ENCODE measurements at regions not wholly inside any gene's neighbourhood (a gene's known extent, or its start where the extent isn't known, plus 50 kb on each side); places are given as distances from the start of the nearest gene placed in this dataset.
"Not testable (repeated sequence)": the region's sequence is repeated elsewhere in the genome, so short reads cannot be mapped to it uniquely, and the experiment has no call there.

DNA sequence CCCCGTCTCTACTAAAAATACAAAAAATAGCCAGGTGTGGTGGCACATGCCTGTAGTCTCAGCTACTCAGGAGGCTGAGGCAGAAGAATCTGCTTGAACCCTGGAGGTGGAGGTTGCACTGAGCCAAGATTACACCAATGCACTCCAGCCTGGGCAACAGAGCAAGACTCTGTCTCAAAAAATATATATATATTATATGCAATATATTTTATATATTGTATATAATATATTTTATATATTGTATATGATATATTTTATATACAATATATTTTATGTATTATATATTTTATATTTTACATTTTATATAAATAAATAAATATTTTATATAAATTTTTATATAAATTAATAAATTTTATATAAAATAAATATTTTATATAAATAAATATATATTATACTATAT is 140.2 kb upstream of the ATP11B start:
- not testable (repeated sequence) for DNase-seq

- DNase-seq, result no peak
Observed at GRCh38 chr3:182668541-182668940, 124.8 kb upstream of the ATP11B start.

DNA sequence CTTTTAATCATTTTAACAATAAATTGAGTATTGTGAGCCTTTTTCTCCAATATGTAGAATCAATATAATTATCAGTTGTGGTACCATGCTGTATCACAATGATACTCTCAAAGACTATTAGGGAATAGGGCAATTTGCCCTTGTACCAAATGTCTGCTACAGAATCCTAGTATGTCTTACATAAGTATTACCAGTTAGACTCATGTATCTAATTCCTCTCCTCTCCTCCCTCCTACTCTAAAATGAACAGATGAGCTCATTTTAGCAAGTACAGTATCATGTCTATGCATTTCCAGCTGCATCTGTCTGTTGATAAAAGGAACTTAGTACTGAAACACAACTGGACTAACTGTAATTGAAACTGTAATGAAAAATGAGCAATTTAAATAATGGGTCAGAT is 124.3 kb upstream of the ATP11B start:
- no peak for DNase-seq

- DNase-seq, result no peak
Observed at GRCh38 chr3:182671541-182671940, 121.8 kb upstream of the ATP11B start.

DNA sequence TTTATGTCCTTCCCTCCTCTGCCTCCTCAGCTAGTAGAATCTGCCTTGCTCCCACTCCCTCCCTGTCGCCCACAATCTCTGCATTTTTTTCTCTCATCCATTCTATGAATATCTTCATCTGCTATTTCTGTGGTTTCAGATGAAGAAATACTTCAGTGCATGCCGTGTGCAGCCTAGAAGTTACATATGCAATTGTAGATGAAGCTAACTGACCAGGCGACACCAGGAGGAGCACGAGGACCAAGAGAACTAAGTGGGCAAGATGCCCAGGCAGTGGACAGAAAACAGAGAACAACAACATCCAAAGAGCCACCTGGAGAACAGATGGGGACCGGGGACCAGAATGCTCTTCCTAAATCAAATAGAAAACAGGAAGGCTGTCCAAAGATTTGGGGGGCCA is 121.4 kb upstream of the ATP11B start:
- no peak for DNase-seq

DNA sequence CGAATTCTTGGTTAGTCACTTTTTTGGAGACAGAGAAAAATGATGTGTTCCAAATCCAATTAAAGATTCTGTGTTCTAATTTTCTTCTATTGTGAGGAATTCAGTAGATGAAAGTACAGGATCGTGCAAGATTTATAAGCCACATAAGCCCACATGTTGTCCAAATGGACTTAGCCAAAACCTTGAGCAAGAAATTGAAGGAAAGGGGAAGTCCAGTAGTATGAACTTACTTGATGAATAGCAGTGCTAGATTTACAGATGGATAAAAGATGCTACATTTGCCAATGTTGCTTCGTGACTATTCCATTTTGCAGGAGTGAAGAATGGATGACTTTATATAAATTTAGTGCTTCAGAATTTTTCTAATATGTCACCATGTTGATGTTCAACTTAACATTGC is 120.0 kb upstream of the ATP11B start:
- no peak for DNase-seq

GRCh38 chr3:182682263-182683241 is 110.8 kb upstream of the ATP11B start:
- DNase-seq, result peak; percentile 69

GRCh38 chr3:182683453-182683852 is 109.9 kb upstream of the ATP11B start:
- peak; percentile 81 for DNase-seq

DNA sequence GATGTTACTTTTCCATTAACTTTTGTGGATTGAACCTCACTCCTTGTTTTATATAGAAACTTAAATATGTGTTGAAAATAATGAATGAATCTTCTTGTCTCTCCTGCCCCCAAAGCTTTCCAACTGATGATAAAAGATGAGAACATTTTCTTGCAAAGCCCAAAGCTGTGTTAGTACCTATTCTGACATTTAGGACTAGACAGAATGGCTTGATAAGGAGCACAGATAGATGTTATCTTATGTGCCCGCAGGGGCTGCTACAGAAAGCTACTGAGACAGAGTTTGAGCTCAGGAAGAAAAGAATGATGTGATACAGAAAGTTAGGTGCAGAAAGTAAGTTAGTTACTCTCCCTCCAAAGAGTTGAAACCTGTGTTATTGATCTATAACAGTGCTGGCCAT is 109.4 kb upstream of the ATP11B start:
- DNase-seq, result no peak

DNA sequence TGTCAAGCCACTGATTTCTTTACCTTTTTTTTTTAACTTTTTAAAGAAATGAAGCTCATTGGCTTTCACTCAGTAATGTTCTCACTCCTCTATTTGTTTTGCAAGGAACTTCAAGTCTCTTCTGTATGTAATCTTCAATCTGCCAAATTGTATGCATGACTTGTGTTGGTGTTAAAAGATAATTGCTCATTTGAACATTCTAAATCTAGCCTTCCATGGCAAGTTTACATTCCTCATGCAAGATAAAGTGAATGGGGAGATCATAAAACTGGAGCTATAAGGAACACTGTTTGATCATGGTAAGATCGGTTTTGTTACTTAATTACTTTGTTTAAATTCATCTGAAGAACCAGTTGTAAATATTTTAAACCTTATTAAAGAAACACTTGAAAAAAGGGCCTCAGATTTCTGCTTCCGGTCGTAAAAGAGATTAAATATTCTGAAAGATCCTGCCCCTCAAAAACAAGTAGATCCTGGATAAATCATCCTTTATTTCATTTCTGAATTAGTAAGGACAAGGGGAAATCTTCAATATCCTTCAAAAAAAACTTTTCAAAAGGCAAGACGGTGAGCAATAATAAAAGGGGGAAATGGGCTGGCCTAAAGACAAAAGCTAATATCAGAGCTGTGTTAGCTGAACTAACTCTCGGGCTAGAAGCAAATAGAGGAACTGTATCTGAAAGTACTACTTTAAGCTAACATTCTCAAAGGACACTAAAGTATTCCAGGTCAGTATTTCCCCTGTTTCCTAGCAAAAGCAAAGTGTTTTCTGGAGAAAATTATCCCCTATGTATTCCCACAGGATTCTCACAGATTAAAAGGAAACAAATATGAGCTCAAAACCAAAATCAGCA is 107.0 kb upstream of the ATP11B start:
- DNase-seq, result no peak

GRCh38 chr3:182690172-182690571 is 103.1 kb upstream of the ATP11B start:
- DNase-seq, result no peak

DNA sequence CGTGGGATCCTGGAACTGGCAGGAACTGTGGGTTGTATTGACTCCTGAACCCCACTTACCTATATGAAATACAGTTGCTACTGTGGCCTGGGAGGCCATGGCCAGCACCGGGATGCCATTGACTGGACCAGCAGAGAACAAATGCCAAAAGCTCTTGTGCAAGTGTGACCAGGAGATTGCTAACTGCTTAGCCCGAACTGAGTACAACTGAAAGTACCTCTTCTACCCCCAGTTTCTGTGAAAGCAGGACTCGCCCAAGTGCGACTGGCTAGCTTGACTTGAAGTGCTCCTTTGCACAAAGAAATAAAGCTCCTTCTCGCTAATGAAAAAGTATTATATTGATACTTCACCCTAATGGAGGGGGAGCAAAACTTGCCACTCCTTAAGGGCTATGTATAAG is 101.3 kb upstream of the ATP11B start:
- DNase-seq, result no peak

DNA sequence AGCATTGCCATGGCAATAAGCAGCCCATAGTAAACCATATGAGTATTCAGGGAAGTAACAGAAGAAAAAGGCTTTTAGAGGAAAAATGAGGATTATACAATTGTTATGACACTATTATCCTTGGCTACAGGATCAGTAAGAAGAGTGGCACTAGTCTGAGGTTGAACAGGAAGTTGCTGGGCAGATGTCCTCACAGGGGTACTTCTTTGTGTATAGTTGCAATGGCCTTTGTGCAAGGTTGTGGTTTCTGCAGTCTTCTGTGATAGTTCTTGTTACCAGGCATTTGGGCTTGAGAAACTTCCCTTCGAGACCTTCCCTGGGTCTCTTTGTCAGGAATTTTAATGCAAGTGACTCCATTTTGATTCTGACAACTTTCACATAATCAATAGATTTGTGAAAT is 100.6 kb upstream of the ATP11B start:
- no peak for DNase-seq

DNA sequence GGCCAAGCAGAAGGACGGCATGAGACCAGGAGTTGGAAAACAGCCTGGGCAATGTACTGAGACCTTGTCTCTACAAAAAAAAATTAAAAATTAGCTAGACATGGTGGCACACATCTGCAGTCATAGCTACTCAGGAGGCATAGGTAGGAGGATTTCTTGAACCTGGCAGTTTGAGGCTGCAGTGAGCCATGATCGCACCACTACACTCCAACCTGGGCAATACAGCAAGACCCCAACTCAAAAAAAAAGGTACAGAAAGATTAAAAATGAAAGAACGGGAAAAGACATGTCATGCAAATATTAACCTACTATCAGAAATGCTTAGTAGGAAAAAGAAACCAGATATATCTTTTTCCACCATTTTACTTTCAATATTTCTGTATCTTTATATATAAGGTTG is 99.6 kb upstream of the ATP11B start:
- no peak for DNase-seq

DNA sequence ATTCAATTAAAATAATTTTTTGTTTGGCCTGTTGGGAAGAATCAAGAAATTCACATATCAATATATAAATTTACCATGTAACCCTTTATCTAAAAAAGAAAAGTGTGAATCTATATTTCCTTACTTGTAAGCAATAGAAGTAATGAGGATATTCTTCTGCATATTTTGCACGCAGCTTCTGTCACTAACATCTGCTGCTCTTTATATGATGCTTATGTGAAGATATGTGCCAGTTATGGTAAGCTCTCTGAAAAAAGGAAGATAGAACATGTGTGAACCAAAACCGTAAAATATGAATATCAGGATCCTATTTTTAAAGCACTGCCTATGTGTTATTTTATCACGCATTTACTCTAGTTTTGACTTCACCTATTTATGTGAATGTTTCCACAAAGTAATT is 96.4 kb upstream of the ATP11B start:
- DNase-seq, result no peak

GRCh38 chr3:182697345-182697919 is 95.9 kb upstream of the ATP11B start:
- DNase-seq, result no peak

GRCh38 chr3:182698078-182698477 is 95.2 kb upstream of the ATP11B start:
- DNase-seq, result no peak

DNA sequence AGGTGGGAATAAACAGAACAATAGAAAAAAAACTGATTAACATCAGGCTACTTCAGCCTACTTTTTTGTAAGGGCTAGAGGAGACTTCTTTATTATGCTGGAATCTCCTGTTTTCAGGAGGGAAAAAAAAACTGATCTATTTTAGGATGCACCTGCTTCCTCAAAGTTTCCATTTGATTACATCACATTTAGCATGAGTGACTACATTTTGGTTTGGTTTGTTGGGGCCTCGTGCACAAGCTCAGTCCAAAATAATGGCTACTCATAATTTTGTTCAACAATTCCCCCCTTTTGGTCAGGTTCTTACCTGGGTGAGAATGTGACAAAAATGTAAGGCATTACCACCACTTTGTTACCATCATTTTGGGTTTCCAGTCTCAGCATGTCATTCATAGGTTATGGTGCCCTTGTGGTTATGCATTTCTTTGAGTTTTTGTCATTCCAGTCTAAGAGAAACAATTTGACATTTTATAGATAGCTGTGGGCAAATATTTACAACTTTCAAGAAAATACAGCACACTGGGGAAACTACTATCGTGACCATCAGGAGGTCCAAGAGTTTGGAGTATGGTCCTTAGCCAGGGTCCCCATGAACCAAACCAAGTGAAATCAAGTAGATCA is 93.6 kb upstream of the ATP11B start:
- no peak for DNase-seq

DNA sequence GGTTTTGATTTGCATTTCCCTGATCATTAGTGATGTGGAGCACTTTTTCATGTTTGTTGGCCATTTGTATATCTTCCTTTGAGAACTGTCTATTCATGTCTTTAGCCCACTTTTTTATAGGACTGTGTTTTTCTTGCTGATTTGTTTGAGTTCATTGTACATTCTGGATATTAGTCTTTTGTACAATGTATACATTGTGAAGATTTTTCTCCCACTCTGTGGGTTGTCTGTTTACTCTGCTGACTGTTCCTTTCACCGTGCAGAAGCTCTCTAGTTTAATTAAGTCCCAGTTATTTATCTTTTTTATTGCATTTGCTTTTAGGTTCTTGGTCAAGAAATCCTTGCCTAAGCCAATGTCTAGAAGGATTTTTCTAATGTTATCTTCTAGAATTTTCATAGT is 91.1 kb upstream of the ATP11B start:
- DNase-seq, result no peak

GRCh38 chr3:182703233-182703632 is 90.1 kb upstream of the ATP11B start:
- no peak for DNase-seq

DNA sequence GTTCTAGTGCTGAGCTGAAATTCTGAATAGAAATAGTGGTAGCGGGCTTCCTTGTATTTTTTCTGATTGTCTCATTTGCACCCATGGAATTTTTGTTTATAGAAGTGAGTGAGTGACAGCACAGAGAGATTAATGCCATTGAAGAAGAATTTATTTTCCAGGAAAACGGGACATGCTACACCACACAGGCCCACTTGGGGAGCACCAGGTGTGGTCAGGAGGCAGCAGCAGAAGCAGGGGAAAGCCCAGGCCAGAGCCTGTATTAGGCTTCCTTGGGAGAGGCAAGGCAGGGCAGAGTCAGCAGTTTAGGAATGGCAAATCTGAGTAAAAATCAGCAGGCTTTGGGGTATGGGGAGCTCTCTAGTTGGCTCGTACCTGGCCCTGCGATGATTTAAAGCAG is 88.4 kb upstream of the ATP11B start:
- no peak for DNase-seq

- no peak for DNase-seq
Observed at GRCh38 chr3:182708810-182709209, 84.5 kb upstream of the ATP11B start.

GRCh38 chr3:182709306-182709705 is 84.0 kb upstream of the ATP11B start:
- DNase-seq, result no peak
